Loucy (cell line): ENCODE measurements at regions not wholly inside any gene's neighbourhood (a gene's known extent, or its start where the extent isn't known, plus 50 kb on each side); places are given as distances from the start of the nearest gene placed in this dataset.

Experiments
- H2AFZ ChIP-seq: fragments of 200-600 bp; sonication (generic); 2 replicates; pipeline ENCODE4 v1.6.0; 2016; ENCODE audit warnings: antibody characterized with exemption, mild to moderate bottlenecking, low read length, moderate library complexity
- H3F3A ChIP-seq: fragments of 200-600 bp; 2 replicates; pipeline ENCODE4 v1.6.0; 2016; ENCODE audit warnings: antibody characterized with exemption, low read depth, mild to moderate bottlenecking
- H3K27me3 ChIP-seq: fragments of 200-600 bp; sonication (generic); 2 replicates; pipeline ENCODE4 v1.6.1; 2014; ENCODE audit warnings: low read length, mild to moderate bottlenecking; ENCODE audit not compliant: insufficient read depth, poor library complexity, severe bottlenecking
- H3K36me3 ChIP-seq: fragments of 200-600 bp; sonication (generic); 2 replicates; pipeline ENCODE4 v1.6.1; 2016; ENCODE audit warnings: low read length; ENCODE audit not compliant: insufficient read depth
- H3K4me1 ChIP-seq: fragments of 200-600 bp; sonication (generic); 2 replicates; pipeline ENCODE4 v1.5.1; 2014; ENCODE audit warnings: low read length, mild to moderate bottlenecking; ENCODE audit not compliant: insufficient read depth, poor library complexity, severe bottlenecking
- H3K4me2 ChIP-seq: fragments of 200-600 bp; sonication (generic); 2 replicates; pipeline ENCODE4 v1.6.0; 2014; ENCODE audit warnings: antibody characterized with exemption, low read length, low read depth, mild to moderate bottlenecking; ENCODE audit not compliant: poor library complexity, severe bottlenecking
- H3K4me3 ChIP-seq: fragments of 200-600 bp; sonication (generic); 2 replicates; pipeline ENCODE4 v1.5.1; 2014; ENCODE audit warnings: low read length, mild to moderate bottlenecking, mixed read lengths; ENCODE audit not compliant: poor library complexity, severe bottlenecking
- H3K79me2 ChIP-seq: fragments of 200-600 bp; sonication (generic); 2 replicates; pipeline ENCODE4 v1.6.1; 2014; ENCODE audit warnings: low read length; ENCODE audit not compliant: insufficient read depth
- H3K9ac ChIP-seq: fragments of 200-600 bp; sonication (generic); 2 replicates; pipeline ENCODE4 v1.6.0; 2014; ENCODE audit warnings: mild to moderate bottlenecking, low read depth, low read length, moderate library complexity; ENCODE audit not compliant: poor library complexity, severe bottlenecking
- H3K9me2 ChIP-seq: fragments of 200-600 bp; sonication (generic); replicated peaks from 2 replicates; pipeline ENCODE4 v1.6.1; 2016; ENCODE audit warnings: low read depth, low read length, mixed read lengths
- H3K9me3 ChIP-seq: fragments of 200-600 bp; sonication (generic); 2 replicates; pipeline ENCODE4 v1.6.1; 2014; ENCODE audit warnings: mild to moderate bottlenecking, antibody characterized with exemption, low read length, low read depth; ENCODE audit not compliant: insufficient read depth
- H4K20me1 ChIP-seq: fragments of 200-600 bp; sonication (generic); 2 replicates; pipeline ENCODE4 v1.6.0; 2014; ENCODE audit warnings: antibody characterized with exemption, low read length, mild to moderate bottlenecking; ENCODE audit not compliant: insufficient read depth, poor library complexity, severe bottlenecking
- CTCF ChIP-seq: fragments of 200-600 bp; sonication (generic); conservative IDR thresholded peaks from 2 replicates; pipeline ENCODE4 v1.5.1; 2014; ENCODE audit warnings: mild to moderate bottlenecking, antibody characterized with exemption, low read length
- EZH2phosphoT487 ChIP-seq: fragments of 200-600 bp; IDR thresholded peaks from 2 replicates; pipeline ENCODE4 v1.6.1; 2018; ENCODE audit warnings: antibody characterized with exemption, mild to moderate bottlenecking, moderate library complexity, borderline replicate concordance

GRCh38 chrX:15963858-15964257, 109.2 kb upstream of the AP1S2 start:
- Histone ChIP-seq H3F3A (no peaks in the 10 kb centered on the region), H3K4me3 (no peak overlapping the region), H3K4me2 (no peak overlapping the region), H3K4me1 (no peaks in the 10 kb centered on the region), H3K9me2 (no peaks in the 10 kb centered on the region), H3K9ac (no peak overlapping the region), H2AFZ (no peak overlapping the region), H3K27me3 (no peaks in the 10 kb centered on the region), H4K20me1 (no peaks in the 10 kb centered on the region), H3K36me3 (no peaks in the 10 kb centered on the region), H3K79me2 (no peaks in the 10 kb centered on the region), H3K9me3 (no peaks in the 10 kb centered on the region)
- TF ChIP-seq CTCF (no peak), EZH2phosphoT487 (no peak)

- Histone ChIP-seq H4K20me1 (no peaks in the 10 kb centered on the region), H3K9ac (no peak overlapping the region)
These were observed 105.6 kb upstream of the AP1S2 start for GRCh38 chrX:15960237-15960636.

GRCh38 chrX:15956681-15957080, 102.1 kb upstream of the AP1S2 start:
- no peak overlapping the region for H3K4me3 ChIP-seq
- TF ChIP-seq EZH2phosphoT487 (no peak), CTCF (no peak)
- H3K4me1 ChIP-seq: no peaks in the 10 kb centered on the region
- H3K9me2 ChIP-seq: no peaks in the 10 kb centered on the region
- no peaks in the 10 kb centered on the region for H3F3A ChIP-seq
- H3K36me3 ChIP-seq: no peaks in the 10 kb centered on the region
- H2AFZ ChIP-seq: no peak overlapping the region
- no peak overlapping the region for H3K4me2 ChIP-seq
- no peaks in the 10 kb centered on the region for H3K9me3 ChIP-seq
- H3K79me2 ChIP-seq: no peaks in the 10 kb centered on the region
- no peaks in the 10 kb centered on the region for H4K20me1 ChIP-seq
- H3K9ac ChIP-seq: no peak overlapping the region
- H3K27me3 ChIP-seq: no peaks in the 10 kb centered on the region

More at GRCh38 chrX:15960237-15960636, 105.6 kb upstream of the AP1S2 start:
- H3F3A ChIP-seq: no peaks in the 10 kb centered on the region
- no peak overlapping the region for H3K4me2 ChIP-seq
- no peaks in the 10 kb centered on the region for H3K36me3 ChIP-seq
- H3K9me2 ChIP-seq: no peaks in the 10 kb centered on the region
- no peaks in the 10 kb centered on the region for H3K27me3 ChIP-seq
- no peak overlapping the region for H2AFZ ChIP-seq
- no peak overlapping the region for H3K4me3 ChIP-seq
- H3K9me3 ChIP-seq: no peaks in the 10 kb centered on the region
- no peaks in the 10 kb centered on the region for H3K79me2 ChIP-seq
- TF ChIP-seq EZH2phosphoT487: no peak
- TF ChIP-seq CTCF: no peak
- no peaks in the 10 kb centered on the region for H3K4me1 ChIP-seq
